K562 (cell line): ENCODE measurements at regions not wholly inside any gene's neighbourhood (a gene's known extent, or its start where the extent isn't known, plus 50 kb on each side); places are given as distances from the start of the nearest gene placed in this dataset.

Experiments
- ATAC-seq: fragments of 200-7000 bp; cut with Tn5 transposase; 3 replicates; pipeline ENCODE4 v1.9.1; 2020; ENCODE audit warnings: moderate library complexity
- BruUV-seq: library from RNA; stranded (reverse); fragments of 400-500 nt; replicated peaks from 2 replicates; lab custom pipeline; 2021; lab: Mats Ljungman, UMichigan
- CTCF ChIA-PET: fragments of 300-600 bp; formaldehyde crosslinking; extraction: SDS; loops from one replicate; lab custom pipeline; 2021; ENCODE audit warnings: low intra/inter-chr PET ratio; lab: Yijun Ruan, JAX
- POLR2A ChIA-PET: fragments of 300-600, 350-650 bp; sonication (Branson Sonifier 250); formaldehyde crosslinking; extraction: SDS; loops from one replicate; lab custom pipeline; 2021; ENCODE audit warnings: antibody characterized with exemption, inconsistent platforms; lab: Yijun Ruan, JAX
- DNase-seq, 4 experiments: peaks; one replicate each; pipeline versions ENCODE4 v3.0.0 to v3.0.0-alpha.2; 2011 to 2018; ENCODE audit warnings: low spot score in 3 of 4, mixed read lengths in 3 of 4; ENCODE audit errors: extremely low read depth in 1 of 4
- FAIRE-seq: peaks from 2 replicates; lab custom pipeline; 2011; peaks lifted over from hg19 to GRCh38; lab: Jason Lieb, UNC
- H2AFZ ChIP-seq: 2 replicates; pipeline ENCODE4 v1.6.0; 2011; ENCODE audit warnings: low read depth, low read length, control low read depth, inconsistent platforms
- H3K27ac ChIP-seq: fragments of 200-600 bp; 3 replicates; pipeline ENCODE4 v1.8.0; 2011; ENCODE audit warnings: low read depth, mild to moderate bottlenecking, control low read depth, inconsistent platforms, low read length, moderate library complexity, mixed read lengths; ENCODE audit errors: extremely low read depth
- H3K27me3 ChIP-seq, 2 experiments: fragments of 300-600 bp in 1 of 2; 2 replicates in 1 of 2; 3 replicates in 1 of 2; pipeline versions ENCODE4 v1.6.0 to v1.8.0; 2011; ENCODE audit warnings: inconsistent platforms in 2 of 2, low read length in 2 of 2, mild to moderate bottlenecking in 1 of 2, mixed read lengths in 1 of 2, moderate library complexity in 1 of 2; ENCODE audit not compliant: control insufficient read depth in 2 of 2, insufficient read depth in 2 of 2
- H3K36me3 ChIP-seq: fragments of 300-600 bp; 3 replicates; pipeline ENCODE4 v1.8.0; 2011; ENCODE audit warnings: mild to moderate bottlenecking, low read length, inconsistent platforms; ENCODE audit not compliant: control insufficient read depth, insufficient read depth
- H3K4me1 ChIP-seq, 2 experiments: fragments of 200-600 bp in 1 of 2; replicated peaks in 1 of 2; 2 replicates in 1 of 2; 3 replicates in 1 of 2; pipeline versions ENCODE4 v1.5.1 to v1.8.0; 2011; ENCODE audit warnings: inconsistent platforms in 2 of 2, low read length in 2 of 2, mild to moderate bottlenecking in 1 of 2, mixed read lengths in 1 of 2, moderate library complexity in 1 of 2; ENCODE audit not compliant: control insufficient read depth in 2 of 2, insufficient read depth in 2 of 2
- H3K4me2 ChIP-seq: 2 replicates; pipeline ENCODE4 v1.6.1; 2011; ENCODE audit warnings: low read length, control low read depth, inconsistent platforms, mixed read lengths; ENCODE audit not compliant: insufficient read depth
- H3K4me3 ChIP-seq: fragments of 200-600 bp; sonication (generic), shearing (Covaris generic); 2 replicates; pipeline ENCODE4 v1.5.1; 2016; ENCODE audit warnings: control low read depth, inconsistent platforms
- H3K79me2 ChIP-seq: fragments of 200-600 bp; 3 replicates; pipeline ENCODE4 v1.8.0; 2011; ENCODE audit warnings: low read length, inconsistent platforms; ENCODE audit not compliant: control insufficient read depth, insufficient read depth
- H3K9ac ChIP-seq, 2 experiments: 2 replicates each; pipeline versions ENCODE4 v1.6.0 to v1.6.1; 2011; ENCODE audit warnings: low read depth in 2 of 2, low read length in 2 of 2, control low read depth in 1 of 2, inconsistent platforms in 1 of 2, mild to moderate bottlenecking in 1 of 2, mixed read lengths in 1 of 2; ENCODE audit not compliant: insufficient read depth in 1 of 2
- H3K9me1 ChIP-seq: one replicate; pipeline ENCODE4 v1.6.0; 2011; ENCODE audit warnings: inconsistent platforms, mild to moderate bottlenecking, low read length, moderate library complexity; ENCODE audit not compliant: control insufficient read depth, insufficient read depth
- H3K9me3 ChIP-seq: replicated peaks from 2 replicates; pipeline ENCODE4 v1.5.1; 2011; ENCODE audit warnings: low read depth, low read length, inconsistent platforms; ENCODE audit not compliant: control insufficient read depth, insufficient read depth
- H4K20me1 ChIP-seq: replicated peaks from 2 replicates; pipeline ENCODE4 v1.6.1; 2011; ENCODE audit warnings: low read length, inconsistent platforms, mixed read lengths; ENCODE audit not compliant: control insufficient read depth, insufficient read depth
- BRCA1 ChIP-seq, 2 experiments: fragments of 450-650 bp in 1 of 2; sonication (generic) in 1 of 2; formaldehyde crosslinking in 1 of 2; IDR thresholded peaks; 2 replicates each; pipeline versions ENCODE4 v1.5.0 to v1.6.1; 2017 to 2020; ENCODE audit warnings: mild to moderate bottlenecking in 1 of 2, missing genetic modification reagents in 1 of 2
- CBX3 ChIP-seq, 2 experiments: IDR thresholded peaks; 1 replicate in 1 of 2; 2 replicates in 1 of 2; pipeline ENCODE4 v1.6.1; 2012; ENCODE audit warnings: inconsistent platforms in 2 of 2, low read length in 2 of 2, borderline replicate concordance in 1 of 2, control low read depth in 1 of 2
- ZNF717 ChIP-seq: fragments of 250-450 bp; sonication (Bioruptor Pico); IDR thresholded peaks from 2 replicates; pipeline ENCODE4 v1.5.0; 2021
- WGBS: fragments of 100-300 bp; shearing (Covaris generic); methylation state at CpG from one replicate; pipeline ENCODE4 v1.1.6; 2016; ENCODE audit warnings: low coverage, mixed read lengths; ENCODE audit not compliant: insufficient coverage; ENCODE audit errors: missing lambda C conversion rate; 5-methylcytosine and 5-hydroxymethylcytosine counted together
- in situ Hi-C: fragments of 300-500 bp; cut with MboI; formaldehyde crosslinking; loops from 4 replicates; pipeline ENCODE4 v1.15.0; 2018; ENCODE audit warnings: inconsistent platforms, mixed read lengths
- intact Hi-C: fragments of 100-400 bp; cut with micrococcal nuclease; formaldehyde crosslinking; loops from 2 replicates; pipeline ENCODE4 v1.14.2; 2022
- TF ChIP-seq, protein P1 (sequence below): fragments of 450-650 bp; IDR thresholded peaks from 2 replicates; pipeline ENCODE4 v1.6.1; 2016; ENCODE audit warnings: low read depth, mild to moderate bottlenecking, moderate library complexity

DNA sequence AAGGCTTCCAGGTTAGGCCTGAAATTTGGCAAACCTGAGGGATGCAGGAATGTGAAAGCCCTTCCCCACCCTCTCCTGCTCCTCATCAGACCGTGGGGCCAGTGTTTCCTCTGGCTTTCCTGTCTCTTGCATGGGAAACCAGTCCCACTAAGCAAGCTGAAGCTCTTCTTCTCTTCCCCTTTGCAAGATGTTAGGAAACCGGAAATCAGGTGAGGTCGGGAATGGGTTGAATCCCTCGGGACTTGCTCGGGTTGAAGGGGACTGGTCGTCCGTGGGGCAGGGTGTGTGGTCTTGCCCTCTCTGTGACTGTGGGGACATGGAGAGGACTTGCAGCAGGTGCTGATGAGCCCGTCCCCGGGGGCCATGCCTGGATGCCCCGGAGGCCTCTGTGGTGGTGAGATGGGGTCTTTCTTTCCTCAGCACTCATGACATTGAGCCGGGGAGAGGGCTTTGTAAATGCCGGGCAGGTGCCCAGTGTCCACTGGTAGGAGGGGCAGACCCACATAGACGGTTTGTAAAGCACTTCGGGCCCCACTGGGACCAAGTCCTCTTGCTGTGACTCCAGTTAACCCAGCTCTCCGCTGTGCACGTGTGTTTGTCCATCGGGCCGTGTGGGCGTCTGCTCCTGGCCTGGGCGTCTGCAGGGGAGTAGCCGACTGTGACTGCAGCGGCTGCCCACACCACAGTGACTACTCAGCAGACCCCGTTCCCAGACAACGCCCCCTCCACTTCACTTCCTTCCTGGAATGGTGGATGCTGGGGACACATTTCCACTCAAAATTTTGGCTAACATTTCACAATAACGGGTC, 373.9 kb downstream of the GLRX3 start:
- TF ChIP-seq, protein P1, sequence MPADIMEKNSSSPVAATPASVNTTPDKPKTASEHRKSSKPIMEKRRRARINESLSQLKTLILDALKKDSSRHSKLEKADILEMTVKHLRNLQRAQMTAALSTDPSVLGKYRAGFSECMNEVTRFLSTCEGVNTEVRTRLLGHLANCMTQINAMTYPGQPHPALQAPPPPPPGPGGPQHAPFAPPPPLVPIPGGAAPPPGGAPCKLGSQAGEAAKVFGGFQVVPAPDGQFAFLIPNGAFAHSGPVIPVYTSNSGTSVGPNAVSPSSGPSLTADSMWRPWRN, result no peak
- TF ChIP-seq CBX3 (IDR thresholded peaks at IDR 0.05; ENCODE audit: borderline replicate concordance in 1 of 2, low read length in 2 of 2), result no peak
- no peak for TF ChIP-seq ZNF717 (CRISPR knock-in tag)
- no peak for TF ChIP-seq BRCA1 (IDR thresholded peaks at IDR 0.05)
- no peak for TF ChIP-seq BRCA1 (CRISPR knock-in tag; IDR thresholded peaks at IDR 0.05)
- 0% methylated on average over 3 of the region's 25 CpGs for WGBS
- in situ Hi-C loops, result no loop called here
- no peaks in the 10 kb centered on the region for H3K79me2 ChIP-seq
- no peak overlapping the region for H3K4me3 ChIP-seq
- H3K27me3 ChIP-seq, result peaks cover 0 to 16% of the 10 kb centered on the region in 2 experiments; a peak in 2 of 5 replicates
- no peaks in the 10 kb centered on the region for H4K20me1 ChIP-seq
- intact Hi-C loops, result no loop called here
- no peak for FAIRE-seq
- no peak overlapping the region for H2AFZ ChIP-seq
- H3K9ac ChIP-seq, result no peak overlapping the region
- BruUV-seq, result no TSS peak
- POLR2A ChIA-PET, result no interaction called here
- H3K36me3 ChIP-seq, result no peaks in the 10 kb centered on the region
- CTCF ChIA-PET, result no interaction called here
- no peak overlapping the region for H3K27ac ChIP-seq
- DNase-seq, result no peak
- ATAC-seq, result no peak
- no peaks in the 10 kb centered on the region for H3K9me1 ChIP-seq
- H3K4me1 ChIP-seq, result no peaks in the 10 kb centered on the region
- H3K9me3 ChIP-seq, result no peaks in the 10 kb centered on the region
- no peak overlapping the region for H3K4me2 ChIP-seq
